HG02970 (cell line): ENCODE measurements at regions not wholly inside any gene's neighbourhood (a gene's known extent, or its start where the extent isn't known, plus 50 kb on each side); places are given as distances from the start of the nearest gene placed in this dataset.

Source experiments
- ATAC-seq: cut with Tn5 transposase; IDR thresholded peaks from one replicate; pipeline ENCODE4 v1.9.1; 2021; ENCODE audit warnings: mild to moderate bottlenecking, moderate library complexity, moderate number of reproducible peaks; ENCODE audit not compliant: unreplicated experiment, low FRiP score

- no peak for ATAC-seq
Measured at GRCh38 chr5:159452480-159453167, 122.3 kb upstream of the IL12B start.

DNA sequence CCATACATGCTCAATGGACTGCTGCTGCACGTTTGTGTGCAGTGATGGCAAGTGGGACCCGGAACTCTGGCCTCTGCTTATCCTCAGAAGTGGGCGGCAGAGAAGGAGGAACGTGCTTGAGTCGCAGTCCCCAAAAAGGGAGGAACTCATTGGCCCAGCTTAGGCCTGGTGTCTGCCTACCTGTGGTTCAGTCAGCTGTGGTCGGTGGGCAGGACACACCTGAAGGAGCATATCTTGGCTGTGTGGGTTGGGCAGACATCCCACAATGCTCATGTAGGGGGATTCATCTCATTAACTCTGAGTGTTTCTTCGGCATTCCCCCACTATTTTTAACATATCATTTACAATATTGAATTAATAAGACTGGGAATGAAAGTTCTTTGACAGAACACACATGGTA, 122.9 kb upstream of the IL12B start:
- no peak for ATAC-seq

DNA sequence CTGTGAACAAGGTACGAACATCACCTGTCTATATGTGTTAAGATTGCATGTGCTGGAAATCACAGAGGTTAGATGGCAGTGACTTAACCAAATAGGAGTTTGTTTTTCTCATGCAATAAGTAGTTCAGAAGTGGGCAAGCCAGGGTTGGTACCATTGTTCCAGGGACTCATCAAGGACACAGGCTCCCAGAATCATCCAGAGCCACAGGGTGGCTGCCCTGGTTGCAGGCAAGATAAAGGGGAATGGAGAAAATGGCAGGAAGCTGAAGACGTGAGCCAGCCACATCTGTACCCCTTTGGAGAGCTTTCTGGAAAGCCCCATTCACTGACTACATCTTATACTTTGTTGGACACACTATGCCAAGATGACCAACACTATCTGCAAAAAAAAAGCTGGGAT, 126.0 kb upstream of the IL12B start:
- peak; percentile 1 for ATAC-seq

DNA sequence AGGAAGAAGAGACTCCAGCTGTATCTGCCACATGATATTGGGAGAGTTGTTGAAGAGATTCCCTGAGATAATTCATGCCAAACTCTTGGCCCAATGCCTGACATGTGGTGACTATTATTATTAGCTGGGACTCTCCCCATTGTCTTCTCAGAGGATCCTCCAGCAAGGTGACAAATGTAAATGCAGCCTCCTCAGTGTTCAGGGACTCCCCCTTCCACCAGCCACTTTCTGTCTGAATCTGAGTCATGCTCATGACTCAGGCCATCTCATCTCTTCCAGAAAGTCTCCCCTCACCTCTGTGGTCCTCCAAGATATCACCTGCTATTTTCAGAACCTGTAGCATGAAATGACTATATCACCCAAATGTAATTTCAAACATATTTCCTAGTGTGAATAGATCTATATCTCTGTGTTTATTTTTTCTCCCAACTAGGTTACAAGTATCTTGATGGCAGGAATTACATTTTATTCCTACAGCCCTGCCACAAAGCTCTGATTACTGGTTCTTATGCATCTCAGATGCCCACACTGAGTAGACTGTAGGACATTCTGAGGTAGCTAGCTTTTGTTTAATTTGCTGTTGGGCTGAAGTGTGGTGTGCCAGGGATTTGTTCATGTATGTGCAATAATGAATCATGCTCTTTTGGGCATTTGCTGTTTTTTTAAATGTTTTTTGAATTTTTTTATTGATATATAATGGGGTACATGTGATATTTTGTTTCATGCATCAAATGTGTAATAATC, 126.6 kb upstream of the IL12B start:
- peak; percentile 93 for ATAC-seq

DNA sequence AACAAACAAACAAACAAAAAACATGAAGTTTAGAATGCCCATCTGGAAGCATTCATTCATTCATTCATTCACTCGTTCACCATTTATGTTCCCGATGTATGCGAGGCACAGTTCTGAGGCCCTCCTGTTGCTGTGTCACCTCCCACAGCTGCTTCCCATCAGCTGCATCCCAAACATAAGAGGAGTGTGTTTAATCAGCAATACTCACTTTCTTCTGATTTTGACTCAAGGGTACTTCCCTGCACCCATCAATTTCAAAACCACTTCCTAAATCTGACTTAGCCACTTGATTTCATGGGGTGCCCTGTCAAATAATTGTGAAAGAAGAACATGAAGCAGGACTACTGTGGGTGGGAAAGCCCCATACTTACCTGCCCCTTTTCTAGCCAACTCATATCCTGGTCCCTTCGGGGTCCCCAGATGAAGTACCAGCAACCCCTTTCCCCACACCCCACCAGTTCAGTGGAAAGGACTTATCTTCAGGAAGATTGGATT, 128.0 kb upstream of the IL12B start:
- peak; percentile 42 for ATAC-seq

- ATAC-seq, result no peak
Measured at GRCh38 chr5:159459132-159459627, 128.9 kb upstream of the IL12B start.

GRCh38 chr5:159459951-159460538, 129.8 kb upstream of the IL12B start:
- no peak for ATAC-seq

- ATAC-seq, result no peak
Measured at GRCh38 chr5:159463590-159464321, 133.5 kb upstream of the IL12B start.

DNA sequence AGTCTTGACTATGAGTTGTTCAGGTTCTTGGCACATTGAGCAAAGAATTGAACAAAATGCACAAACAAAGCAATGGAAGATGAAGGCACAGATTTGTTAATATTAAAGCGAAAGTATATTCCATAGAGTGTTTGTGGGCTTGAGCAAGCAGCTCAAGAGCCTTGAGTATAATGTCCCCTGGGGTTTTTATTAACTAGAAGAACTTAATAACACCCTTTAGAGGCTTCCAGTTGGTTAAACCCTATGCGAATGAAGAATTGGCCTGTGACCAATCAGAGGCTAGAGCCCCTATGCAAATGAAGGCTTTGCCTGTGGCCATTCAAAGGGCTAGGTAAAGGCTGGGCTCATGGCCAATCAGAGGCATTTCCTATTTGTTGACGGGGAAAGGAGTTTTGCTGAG, 135.3 kb upstream of the IL12B start:
- no peak for ATAC-seq

GRCh38 chr5:159467666-159468065, 137.4 kb upstream of the IL12B start:
- no peak for ATAC-seq

DNA sequence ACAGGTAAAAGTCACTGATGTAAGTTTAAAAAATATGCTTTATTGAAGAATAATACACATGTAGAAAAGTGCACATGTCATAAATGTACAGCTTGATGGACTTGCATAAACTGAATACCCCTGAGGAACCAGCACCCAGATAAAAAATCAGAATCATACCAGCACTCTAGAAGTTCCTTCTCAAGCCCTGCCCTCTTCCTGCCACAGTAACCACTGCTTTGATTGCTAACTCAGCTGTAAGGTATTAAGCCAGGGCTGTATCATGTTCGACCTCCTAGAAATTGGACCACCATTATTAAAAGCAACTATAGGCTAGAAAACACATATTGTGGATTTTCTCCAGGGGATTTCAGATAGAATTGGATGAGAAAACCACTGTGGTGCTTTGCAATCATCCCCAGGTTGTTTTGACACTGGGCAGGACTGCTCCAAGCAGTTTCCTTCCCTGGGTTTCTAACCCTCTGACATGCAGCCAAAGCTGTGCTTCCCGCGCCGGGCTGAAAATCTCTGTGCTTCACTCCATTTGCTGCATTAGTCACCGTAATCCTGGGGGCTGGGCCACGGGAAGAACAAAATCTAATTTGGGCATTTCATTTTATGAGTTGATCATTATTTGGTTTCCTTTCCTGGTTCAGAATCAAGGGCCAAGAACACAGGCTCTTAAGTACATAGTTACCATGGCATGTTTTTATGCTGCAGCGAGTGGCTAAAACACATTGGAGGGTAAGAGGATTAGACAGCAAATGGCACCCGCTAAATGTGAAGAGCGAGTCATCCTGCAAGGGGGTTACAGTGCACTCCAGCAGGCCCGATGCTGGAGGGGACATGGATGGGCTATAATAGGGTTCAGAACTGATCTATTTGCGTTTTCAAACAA, 139.4 kb upstream of the IL12B start:
- no peak for ATAC-seq

GRCh38 chr5:159471904-159472303, 141.6 kb upstream of the IL12B start:
- no peak for ATAC-seq

DNA sequence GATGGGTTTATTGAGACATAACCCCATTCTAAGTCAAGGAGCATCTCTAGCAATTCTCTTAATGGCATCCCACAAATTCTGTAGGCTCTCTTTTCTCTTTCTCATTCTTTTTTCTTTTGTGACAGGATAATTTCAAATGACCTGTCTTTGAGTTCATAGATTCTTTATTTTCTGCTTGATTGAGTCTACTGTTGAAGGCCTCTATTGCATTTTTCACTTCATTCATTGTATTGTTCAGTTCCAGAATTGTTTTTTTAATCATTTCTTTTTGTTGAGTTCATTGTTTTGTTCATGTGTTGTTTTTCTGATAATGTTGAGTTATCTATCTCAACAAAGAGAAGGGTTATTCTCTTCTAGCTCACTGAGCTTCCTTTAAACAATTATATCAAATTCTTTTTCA, 144.7 kb upstream of the IL12B start:
- ATAC-seq, result no peak

DNA sequence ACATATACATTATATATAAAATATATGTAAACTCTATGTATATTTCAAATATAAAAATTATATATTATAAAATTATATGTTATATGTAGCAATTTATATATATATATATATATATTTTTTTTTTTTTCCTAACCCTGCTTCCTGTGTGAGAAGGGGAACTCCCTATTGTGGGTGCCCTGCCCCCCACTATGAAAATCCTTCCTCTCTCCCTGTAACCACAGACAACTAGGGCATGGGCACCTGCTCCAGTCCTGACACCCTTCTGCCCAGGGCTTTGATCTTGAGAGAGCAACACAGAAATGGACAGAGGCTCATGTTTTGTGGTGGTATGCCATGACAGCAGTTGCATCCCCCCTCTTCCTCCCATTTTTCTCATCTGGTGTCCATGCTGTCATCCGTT, 148.7 kb upstream of the IL12B start:
- no peak for ATAC-seq

DNA sequence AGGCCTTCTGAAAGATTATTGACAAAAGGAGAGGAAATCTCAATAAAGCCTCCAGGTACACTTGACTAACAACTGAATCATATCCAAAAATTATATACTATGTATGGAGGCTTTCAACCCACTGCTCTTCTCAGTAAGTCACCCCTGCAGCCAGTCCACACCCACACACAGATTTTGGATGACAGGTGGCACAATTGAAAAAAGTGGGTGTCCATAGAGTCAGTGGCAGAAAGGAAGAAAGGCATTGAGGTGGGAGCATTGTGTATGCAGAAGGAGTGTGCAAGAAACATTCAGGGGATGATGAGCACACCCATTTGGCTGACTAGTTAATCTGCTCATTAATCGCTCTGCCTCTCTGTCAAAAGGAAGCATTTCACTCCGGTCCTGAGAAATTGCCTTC, 150.6 kb upstream of the IL12B start:
- no peak for ATAC-seq

- ATAC-seq, result no peak
Measured at GRCh38 chr5:159481751-159482150, 151.5 kb upstream of the IL12B start.

DNA sequence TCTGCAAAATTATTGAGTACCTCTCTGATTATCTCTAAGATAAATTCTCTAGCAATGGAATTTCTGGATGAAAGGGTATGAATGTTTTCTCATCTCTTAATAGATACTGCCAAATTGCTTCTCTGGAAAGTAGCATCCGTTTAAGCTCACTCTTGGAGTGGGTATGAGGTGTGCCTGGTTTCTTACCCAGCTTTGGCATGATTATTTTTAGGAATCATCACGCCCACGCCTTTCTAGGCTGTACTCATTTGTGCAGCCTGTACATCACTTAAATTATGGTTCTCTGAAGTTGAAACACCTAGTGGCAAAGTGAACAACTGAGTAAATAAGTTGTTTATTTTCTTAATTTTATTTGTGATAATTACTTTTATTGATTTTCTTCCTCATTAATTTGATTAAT, 156.5 kb upstream of the IL12B start:
- ATAC-seq, result no peak

DNA sequence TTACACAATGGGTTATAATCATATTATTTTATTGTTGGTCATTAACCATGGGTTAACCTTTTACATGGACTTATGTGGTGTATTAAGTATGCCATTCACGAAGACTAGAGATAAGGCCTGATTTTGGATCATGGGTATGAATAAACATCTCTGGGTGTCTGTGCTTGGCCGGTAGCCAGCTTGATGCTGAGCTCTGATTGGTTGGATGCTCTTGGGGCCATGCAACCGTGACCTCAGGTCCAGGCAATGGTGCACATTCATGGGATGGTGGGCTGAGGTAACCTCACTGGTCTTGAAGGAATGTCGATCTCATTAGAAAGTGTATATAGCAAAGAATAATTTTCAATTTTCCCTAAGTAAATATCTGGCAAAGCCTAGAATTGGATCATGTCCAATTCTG, 158.2 kb upstream of the IL12B start:
- no peak for ATAC-seq

DNA sequence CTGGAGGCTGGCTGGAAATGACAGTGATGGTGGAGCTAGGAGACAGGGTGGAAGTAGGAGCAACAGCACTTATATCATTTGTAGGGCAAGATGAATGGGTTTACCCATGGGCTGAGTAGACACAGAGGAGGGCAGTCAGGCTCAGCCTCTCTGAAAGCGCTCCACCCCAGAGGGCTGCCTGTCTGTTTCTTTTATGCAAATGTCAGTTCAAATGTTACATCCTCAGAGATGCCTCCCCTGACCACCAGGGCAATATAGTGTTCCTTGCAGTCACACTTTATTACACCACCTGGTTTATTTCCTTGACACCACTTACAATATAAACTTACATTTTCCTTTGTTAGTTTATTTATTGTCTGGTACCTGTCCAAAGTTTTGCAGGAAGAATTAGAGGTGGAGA, 159.5 kb upstream of the IL12B start:
- ATAC-seq, result no peak

GRCh38 chr5:159490507-159490906, 160.2 kb upstream of the IL12B start:
- ATAC-seq, result no peak
